Cardiac muscle cell (in vitro differentiated cells and primary cell): ENCODE measurements at regions not wholly inside any gene's neighbourhood (a gene's known extent, or its start where the extent isn't known, plus 50 kb on each side); places are given as distances from the start of the nearest gene placed in this dataset.

Experiments used
- DNase-seq, 2 donors: peaks; one replicate each; pipeline versions ENCODE4 v3.0.0 to v3.0.0-alpha.2; 2010 to 2017; ENCODE audit warnings: low read depth in 1 of 2, low spot score in 1 of 2
- H3K27ac ChIP-seq: fragments of 200-600 bp; sonication (generic); 2 replicates; pipeline ENCODE4 v1.5.1; 2016
- H3K27me3 ChIP-seq: fragments of 200-600 bp; sonication (generic); 2 replicates; pipeline ENCODE4 v1.6.0; 2016; ENCODE audit warnings: control low read depth
- H3K36me3 ChIP-seq: fragments of 200-600 bp; sonication (generic); 2 replicates; pipeline ENCODE4 v1.5.1; 2016; ENCODE audit warnings: control low read depth
- H3K4me1 ChIP-seq: fragments of 200-600 bp; sonication (generic); 2 replicates; pipeline ENCODE4 v1.8.1; 2017; ENCODE audit warnings: low read depth, mild to moderate bottlenecking, mixed run types
- H3K4me3 ChIP-seq: fragments of 200-600 bp; sonication (generic); 2 replicates; pipeline ENCODE4 v1.5.1; 2016; ENCODE audit warnings: mild to moderate bottlenecking
- H3K9me3 ChIP-seq: fragments of 200-600 bp; sonication (generic); 2 replicates; pipeline ENCODE4 v1.5.1; 2017; ENCODE audit warnings: low read depth, mild to moderate bottlenecking, control low read depth
- CTCF ChIP-seq: IDR thresholded peaks from 2 replicates; pipeline ENCODE4 v1.5.1; 2012; ENCODE audit warnings: low read depth, mild to moderate bottlenecking, low read length

GRCh38 chr2:103991591-103991990, 862.3 kb upstream of the POU3F3 start:
- Histone ChIP-seq H3K27me3 (no peaks in the 10 kb centered on the region), H3K9me3 (no peaks in the 10 kb centered on the region), H3K4me3 (no peak overlapping the region), H3K36me3 (no peaks in the 10 kb centered on the region), H3K27ac (no peak overlapping the region), H3K4me1 (no peaks in the 10 kb centered on the region)
- DNase-seq = no peak
- no peak for TF ChIP-seq CTCF

- no peak overlapping the region for H3K4me3 ChIP-seq
- no peak for TF ChIP-seq CTCF
- H3K4me1 ChIP-seq = no peaks in the 10 kb centered on the region
These were observed 849.1 kb upstream of the POU3F3 start for GRCh38 chr2:104004821-104005220.

GRCh38 chr2:104016801-104017200, 837.1 kb upstream of the POU3F3 start:
- no peak overlapping the region for H3K4me3 ChIP-seq
- H3K27ac ChIP-seq = no peak overlapping the region
- H3K36me3 ChIP-seq = no peaks in the 10 kb centered on the region
- no peaks in the 10 kb centered on the region for H3K4me1 ChIP-seq
- no peak for TF ChIP-seq CTCF
- no peaks in the 10 kb centered on the region for H3K9me3 ChIP-seq
- DNase-seq = no peak
- H3K27me3 ChIP-seq = no peaks in the 10 kb centered on the region

More at GRCh38 chr2:104004821-104005220, 849.1 kb upstream of the POU3F3 start:
- Histone ChIP-seq H3K36me3 (no peaks in the 10 kb centered on the region), H3K27me3 (no peaks in the 10 kb centered on the region), H3K9me3 (no peaks in the 10 kb centered on the region), H3K27ac (no peak overlapping the region)
- DNase-seq = no peak

- no peaks in the 10 kb centered on the region for H3K36me3 ChIP-seq
- H3K4me1 ChIP-seq = no peaks in the 10 kb centered on the region
- TF ChIP-seq CTCF = no peak
- no peak overlapping the region for H3K4me3 ChIP-seq
- H3K27ac ChIP-seq = no peak overlapping the region
- no peaks in the 10 kb centered on the region for H3K9me3 ChIP-seq
- H3K27me3 ChIP-seq = no peaks in the 10 kb centered on the region
- no peak for DNase-seq
These were observed 830.6 kb upstream of the POU3F3 start for GRCh38 chr2:104023306-104023705.

- no peak for DNase-seq
- TF ChIP-seq CTCF = no peak
- H3K4me1 ChIP-seq = no peaks in the 10 kb centered on the region
- H3K9me3 ChIP-seq = no peaks in the 10 kb centered on the region
- no peaks in the 10 kb centered on the region for H3K27me3 ChIP-seq
- H3K27ac ChIP-seq = no peak overlapping the region
- no peaks in the 10 kb centered on the region for H3K36me3 ChIP-seq
- H3K4me3 ChIP-seq = no peak overlapping the region
These were observed 830.1 kb upstream of the POU3F3 start for GRCh38 chr2:104023765-104024164.

- no peak for DNase-seq
- Histone ChIP-seq H3K9me3 (no peaks in the 10 kb centered on the region), H3K36me3 (no peaks in the 10 kb centered on the region), H3K27ac (no peak overlapping the region), H3K4me1 (no peaks in the 10 kb centered on the region), H3K4me3 (no peak overlapping the region), H3K27me3 (no peaks in the 10 kb centered on the region)
- no peak for TF ChIP-seq CTCF
These were observed 828.6 kb upstream of the POU3F3 start for GRCh38 chr2:104025295-104025694.
